ENCODE measurements at regions not wholly inside any gene's neighbourhood (a gene's known extent, or its start where the extent isn't known, plus 50 kb on each side); places are given as distances from the start of the nearest gene placed in this dataset.

GRCh38 chr17:79144133-79144532 is 69.5 kb downstream of the ENGASE start:
- no peak for DNase-seq
- H3K4me3 ChIP-seq, result no peak overlapping the region
- H3K36me3 ChIP-seq, result no peaks in the 10 kb centered on the region
- H3K27ac ChIP-seq, result no peak overlapping the region
- H3K27me3 ChIP-seq, result no peaks in the 10 kb centered on the region
- no peak for TF ChIP-seq POLR2A (IDR thresholded peaks at IDR 0.05)
- TF ChIP-seq, protein P1, sequence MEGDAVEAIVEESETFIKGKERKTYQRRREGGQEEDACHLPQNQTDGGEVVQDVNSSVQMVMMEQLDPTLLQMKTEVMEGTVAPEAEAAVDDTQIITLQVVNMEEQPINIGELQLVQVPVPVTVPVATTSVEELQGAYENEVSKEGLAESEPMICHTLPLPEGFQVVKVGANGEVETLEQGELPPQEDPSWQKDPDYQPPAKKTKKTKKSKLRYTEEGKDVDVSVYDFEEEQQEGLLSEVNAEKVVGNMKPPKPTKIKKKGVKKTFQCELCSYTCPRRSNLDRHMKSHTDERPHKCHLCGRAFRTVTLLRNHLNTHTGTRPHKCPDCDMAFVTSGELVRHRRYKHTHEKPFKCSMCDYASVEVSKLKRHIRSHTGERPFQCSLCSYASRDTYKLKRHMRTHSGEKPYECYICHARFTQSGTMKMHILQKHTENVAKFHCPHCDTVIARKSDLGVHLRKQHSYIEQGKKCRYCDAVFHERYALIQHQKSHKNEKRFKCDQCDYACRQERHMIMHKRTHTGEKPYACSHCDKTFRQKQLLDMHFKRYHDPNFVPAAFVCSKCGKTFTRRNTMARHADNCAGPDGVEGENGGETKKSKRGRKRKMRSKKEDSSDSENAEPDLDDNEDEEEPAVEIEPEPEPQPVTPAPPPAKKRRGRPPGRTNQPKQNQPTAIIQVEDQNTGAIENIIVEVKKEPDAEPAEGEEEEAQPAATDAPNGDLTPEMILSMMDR (IDR thresholded peaks at IDR 0.05), result no peak
- H3K9me3 ChIP-seq, result no peaks in the 10 kb centered on the region
- no peaks in the 10 kb centered on the region for H3K4me1 ChIP-seq

DNA sequence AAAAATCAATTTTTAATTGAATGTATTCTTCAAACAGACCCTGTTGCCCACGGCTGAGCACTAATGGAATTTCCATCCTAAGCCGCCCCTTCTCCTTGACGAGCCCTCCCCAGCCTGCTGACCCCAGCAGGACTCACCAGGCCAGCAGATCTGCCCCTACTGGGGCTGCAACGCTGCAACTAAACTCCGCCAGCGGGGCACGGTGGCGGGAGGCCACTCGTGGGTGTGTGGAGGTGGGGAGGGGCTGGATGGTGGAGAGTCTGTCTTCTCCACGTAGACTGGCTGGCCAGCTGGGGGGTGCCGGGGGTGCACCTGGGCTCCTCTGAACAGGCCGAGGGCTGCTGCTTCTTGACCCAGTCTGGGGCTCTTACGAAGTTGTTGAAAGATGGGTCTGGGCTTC is 67.8 kb downstream of the ENGASE start:
- Histone ChIP-seq H3K9me3 (no peaks in the 10 kb centered on the region), H3K36me3 (no peaks in the 10 kb centered on the region), H3K4me1 (no peaks in the 10 kb centered on the region), H3K27me3 (no peaks in the 10 kb centered on the region), H3K4me3 (no peak overlapping the region), H3K27ac (no peak overlapping the region)
- no peak for DNase-seq
- TF ChIP-seq, protein P1 (IDR thresholded peaks at IDR 0.05), result no peak
- no peak for TF ChIP-seq POLR2A (IDR thresholded peaks at IDR 0.05)

DNA sequence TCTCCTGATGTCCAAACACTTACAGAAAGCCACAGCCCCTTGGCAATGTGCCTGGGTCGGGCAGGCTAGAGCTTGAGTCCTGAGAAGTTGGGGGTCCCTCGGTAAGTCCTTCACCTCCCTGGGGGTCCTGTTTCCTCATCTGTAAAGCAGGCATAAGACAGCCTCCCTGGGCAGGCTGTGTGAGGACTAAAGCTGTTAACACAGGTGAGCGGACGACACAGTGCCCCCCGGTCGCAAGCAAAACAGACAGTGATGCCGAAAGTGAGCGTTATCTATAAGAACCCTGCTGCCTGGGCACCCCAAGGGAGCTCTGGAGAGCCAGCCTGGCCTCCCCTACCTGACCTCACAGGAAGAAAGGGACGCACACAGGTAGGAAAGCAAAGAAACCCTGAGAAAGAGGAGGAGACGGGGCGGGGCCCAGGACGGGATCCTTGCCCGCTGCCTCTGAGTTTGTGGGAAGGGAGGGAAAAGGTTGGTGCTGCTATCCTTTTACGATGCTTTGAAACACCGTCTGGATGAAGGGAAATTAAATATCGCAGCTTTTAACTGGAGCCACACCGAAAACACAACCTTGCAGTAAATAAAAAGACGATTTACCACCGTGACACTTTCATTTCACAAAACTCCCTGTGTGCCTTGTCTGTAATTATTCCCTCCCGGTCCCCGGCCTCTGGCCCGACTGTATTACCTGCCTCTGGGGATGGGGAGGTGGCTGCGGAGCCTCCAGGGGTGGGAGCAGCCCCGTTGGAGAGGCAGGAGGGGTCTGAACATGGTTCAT is 67.1 kb downstream of the ENGASE start:
- no peaks in the 10 kb centered on the region for H3K27me3 ChIP-seq
- no peaks in the 10 kb centered on the region for H3K4me1 ChIP-seq
- DNase-seq, result no peak
- H3K27ac ChIP-seq, result no peak overlapping the region
- H3K9me3 ChIP-seq, result no peaks in the 10 kb centered on the region
- TF ChIP-seq POLR2A (IDR thresholded peaks at IDR 0.05), result no peak
- TF ChIP-seq, protein P1 (IDR thresholded peaks at IDR 0.05), result no peak
- H3K36me3 ChIP-seq, result no peaks in the 10 kb centered on the region
- H3K4me3 ChIP-seq, result no peak overlapping the region

- DNase-seq, result no peak
These were observed 64.2 kb downstream of the ENGASE start for GRCh38 chr17:79138826-79139225.

GRCh38 chr17:79137789-79138165 is 63.2 kb downstream of the ENGASE start:
- no peaks in the 10 kb centered on the region for H3K36me3 ChIP-seq
- no peak for DNase-seq

More at GRCh38 chr17:79138826-79139225, 64.2 kb downstream of the ENGASE start:
- Histone ChIP-seq H3K4me1 (no peaks in the 10 kb centered on the region), H3K9me3 (no peaks in the 10 kb centered on the region), H3K4me3 (no peak overlapping the region), H3K36me3 (no peaks in the 10 kb centered on the region), H3K27ac (no peak overlapping the region), H3K27me3 (no peaks in the 10 kb centered on the region)
- no peak for TF ChIP-seq POLR2A (IDR thresholded peaks at IDR 0.05)
- TF ChIP-seq, protein P1 (IDR thresholded peaks at IDR 0.05), result no peak

More at GRCh38 chr17:79137789-79138165, 63.2 kb downstream of the ENGASE start:
- H3K9me3 ChIP-seq, result no peaks in the 10 kb centered on the region
- no peak overlapping the region for H3K27ac ChIP-seq
- H3K4me3 ChIP-seq, result no peak overlapping the region
- no peaks in the 10 kb centered on the region for H3K4me1 ChIP-seq
- TF ChIP-seq POLR2A (IDR thresholded peaks at IDR 0.05), result no peak
- TF ChIP-seq, protein P1 (IDR thresholded peaks at IDR 0.05), result no peak
- H3K27me3 ChIP-seq, result no peaks in the 10 kb centered on the region
